IMR-90 (cell line): ENCODE measurements at regions not wholly inside any gene's neighbourhood (a gene's known extent, or its start where the extent isn't known, plus 50 kb on each side); places are given as distances from the start of the nearest gene placed in this dataset.
A peak's percentile ranks its signal among the peaks of the same experiment; 100 is the strongest.

Source experiments
- ATAC-seq: fragments of 200-7000 bp; cut with Tn5 transposase; 2 replicates; pipeline ENCODE4 v1.9.1; 2020; ENCODE audit warnings: low read depth, mild to moderate bottlenecking, moderate library complexity
- BruUV-seq: library from RNA; stranded (reverse); fragments of 400-500 nt; replicated peaks from 2 replicates; lab custom pipeline; 2021; lab: Mats Ljungman, UMichigan
- CTCF ChIA-PET: fragments of 300-600 bp; formaldehyde crosslinking; extraction: SDS; loops from one replicate; lab custom pipeline; 2021; ENCODE audit warnings: antibody characterized with exemption; lab: Yijun Ruan, JAX
- POLR2A ChIA-PET: fragments of 300-600 bp; sonication (Branson Sonifier 250); formaldehyde crosslinking; loops from one replicate; lab custom pipeline; 2022; ENCODE audit warnings: antibody characterized with exemption; ENCODE audit not compliant: unreplicated experiment; lab: Charles Lee
- DNase-seq: peaks from one replicate; pipeline ENCODE4 v3.0.0; 2013
- H2AFZ ChIP-seq: replicated peaks from 2 replicates; pipeline ENCODE3; 2013; ENCODE audit warnings: low read length, mild to moderate bottlenecking; ENCODE audit not compliant: poor library complexity
- H2AK5ac ChIP-seq: 2 replicates; pipeline ENCODE4 v1.6.1; 2013; ENCODE audit warnings: low read depth, low read length, inconsistent platforms
- H2AK9ac ChIP-seq: replicated peaks from 2 replicates; pipeline ENCODE3; 2013; ENCODE audit warnings: mild to moderate bottlenecking, low read depth, low read length, moderate library complexity; ENCODE audit not compliant: poor library complexity
- H2BK120ac ChIP-seq: 2 replicates; pipeline ENCODE4 v1.6.1; 2013; ENCODE audit warnings: low read depth, low read length, inconsistent platforms
- H2BK15ac ChIP-seq: 3 replicates; pipeline ENCODE4 v1.6.1; 2013; ENCODE audit warnings: low read depth, low read length, inconsistent platforms
- H2BK20ac ChIP-seq: 2 replicates; pipeline ENCODE4 v1.6.1; 2013; ENCODE audit warnings: low read depth, mild to moderate bottlenecking, inconsistent platforms, low read length, moderate library complexity
- H2BK5ac ChIP-seq: 2 replicates; pipeline ENCODE4 v1.6.1; 2013; ENCODE audit warnings: mild to moderate bottlenecking, low read depth, low read length, inconsistent platforms; ENCODE audit not compliant: poor library complexity, severe bottlenecking
- H3K14ac ChIP-seq: replicated peaks from 2 replicates; pipeline ENCODE4 v1.6.1; 2013; ENCODE audit warnings: low read depth, low read length, inconsistent platforms
- H3K18ac ChIP-seq: 2 replicates; pipeline ENCODE4 v1.6.1; 2013; ENCODE audit warnings: low read depth, low read length, control low read depth
- H3K23ac ChIP-seq: 2 replicates; pipeline ENCODE4 v1.6.1; 2013; ENCODE audit warnings: low read depth, low read length, inconsistent platforms
- H3K27ac ChIP-seq: 2 replicates; pipeline ENCODE4 v1.5.1; 2013; ENCODE audit warnings: mild to moderate bottlenecking, control low read depth, low read length; ENCODE audit not compliant: insufficient read depth
- H3K27me3 ChIP-seq: 2 replicates; pipeline ENCODE4 v1.6.1; 2013; ENCODE audit warnings: low read length; ENCODE audit not compliant: control insufficient read depth, insufficient read depth
- H3K36me3 ChIP-seq: 2 replicates; pipeline ENCODE4 v1.6.1; 2013; ENCODE audit warnings: low read length, mixed read lengths; ENCODE audit not compliant: control insufficient read depth, insufficient read depth
- H3K4ac ChIP-seq: 2 replicates; pipeline ENCODE4 v1.6.1; 2013; ENCODE audit warnings: low read depth, low read length, inconsistent platforms
- H3K4me1 ChIP-seq: 2 replicates; pipeline ENCODE4 v1.6.1; 2013; ENCODE audit warnings: low read length, mixed read lengths; ENCODE audit not compliant: control insufficient read depth, insufficient read depth
- H3K4me2 ChIP-seq: 2 replicates; pipeline ENCODE4 v1.6.1; 2013; ENCODE audit warnings: low read depth, mild to moderate bottlenecking, control low read depth, low read length, moderate library complexity
- H3K4me3 ChIP-seq: 2 replicates; pipeline ENCODE4 v1.5.1; 2013; ENCODE audit warnings: low read depth, mild to moderate bottlenecking, control low read depth, low read length, moderate library complexity; ENCODE audit not compliant: insufficient read depth
- H3K56ac ChIP-seq: 2 replicates; pipeline ENCODE4 v1.6.1; 2013; ENCODE audit warnings: low read length, inconsistent platforms; ENCODE audit not compliant: insufficient read depth; ENCODE audit errors: extremely low read depth
- H3K79me1 ChIP-seq, 2 experiments: 2 replicates each; pipeline ENCODE4 v1.6.1; 2013; ENCODE audit warnings: low read length in 2 of 2, inconsistent platforms in 1 of 2, low read depth in 1 of 2
- H3K9ac ChIP-seq: 2 replicates; pipeline ENCODE4 v1.6.1; 2013; ENCODE audit warnings: low read depth, low read length, control low read depth
- H3K9me1 ChIP-seq: 2 replicates; pipeline ENCODE4 v1.6.1; 2013; ENCODE audit warnings: low read length, inconsistent platforms; ENCODE audit not compliant: insufficient read depth
- H3K9me3 ChIP-seq: 2 replicates; pipeline ENCODE4 v1.6.1; 2013; ENCODE audit warnings: low read length; ENCODE audit not compliant: control insufficient read depth, insufficient read depth
- H4K20me1 ChIP-seq: 2 replicates; pipeline ENCODE4 v1.6.1; 2013; ENCODE audit warnings: low read length, inconsistent platforms; ENCODE audit not compliant: insufficient read depth
- H4K5ac ChIP-seq: 2 replicates; pipeline ENCODE4 v1.6.1; 2013; ENCODE audit warnings: mild to moderate bottlenecking, low read depth, low read length, control low read depth
- H4K8ac ChIP-seq, 2 experiments: 2 replicates each; pipeline ENCODE4 v1.6.1; 2013; ENCODE audit warnings: low read depth in 2 of 2, low read length in 2 of 2, control low read depth in 1 of 2, inconsistent platforms in 1 of 2
- H4K91ac ChIP-seq: 2 replicates; pipeline ENCODE4 v1.6.1; 2013; ENCODE audit warnings: low read depth, low read length, inconsistent platforms; ENCODE audit not compliant: insufficient read depth
- BHLHE40 ChIP-seq: fragments of 150-350 bp; IDR thresholded peaks from 2 replicates; pipeline ENCODE4 v1.6.1; 2016; ENCODE audit warnings: mild to moderate bottlenecking, low read depth, low read length
- CEBPB ChIP-seq: IDR thresholded peaks from 2 replicates; pipeline ENCODE4 v1.6.1; 2012; ENCODE audit warnings: low read depth, low read length, improper control_type of control experiment
- CHD1 ChIP-seq: IDR thresholded peaks from 2 replicates; pipeline ENCODE4 v1.6.1; 2012; ENCODE audit warnings: low read depth, low read length, improper control_type of control experiment
- CTCF ChIP-seq: conservative IDR thresholded peaks from 2 replicates; pipeline ENCODE4 v1.5.1; 2012; ENCODE audit warnings: mild to moderate bottlenecking, low read depth, low read length, improper control_type of control experiment
- ELK1 ChIP-seq: fragments of 150-350 bp; IDR thresholded peaks from 2 replicates; pipeline ENCODE4 v1.6.1; 2016; ENCODE audit warnings: low read depth, mild to moderate bottlenecking, low read length, moderate library complexity, borderline replicate concordance
- FOS ChIP-seq: fragments of 150-350 bp; IDR thresholded peaks from 2 replicates; pipeline ENCODE4 v1.6.1; 2016; ENCODE audit warnings: low read depth, low read length
- MAFK ChIP-seq: IDR thresholded peaks from 2 replicates; pipeline ENCODE4 v1.6.1; 2012; ENCODE audit warnings: low read depth, low read length, improper control_type of control experiment
- MAZ ChIP-seq: IDR thresholded peaks from 2 replicates; pipeline ENCODE4 v1.6.1; 2012; ENCODE audit warnings: low read depth, mild to moderate bottlenecking, low read length, improper control_type of control experiment, moderate library complexity, borderline replicate concordance
- MXI1 ChIP-seq: IDR thresholded peaks from 2 replicates; pipeline ENCODE4 v1.6.1; 2012; ENCODE audit warnings: low read depth, mild to moderate bottlenecking, low read length, moderate library complexity, borderline replicate concordance
- NFE2L2 ChIP-seq: fragments of 150-350 bp; IDR thresholded peaks from 2 replicates; pipeline ENCODE4 v1.6.1; 2016; ENCODE audit warnings: low read depth, mild to moderate bottlenecking, low read length
- POLR2A ChIP-seq: IDR thresholded peaks from 2 replicates; pipeline ENCODE4 v1.6.1; 2012; ENCODE audit warnings: mild to moderate bottlenecking, low read depth, low read length
- RAD21 ChIP-seq: IDR thresholded peaks from 2 replicates; pipeline ENCODE4 v1.6.1; 2012; ENCODE audit warnings: low read length, improper control_type of control experiment
- RCOR1 ChIP-seq: IDR thresholded peaks from 2 replicates; pipeline ENCODE4 v1.6.1; 2012; ENCODE audit warnings: mild to moderate bottlenecking, low read length, improper control_type of control experiment; ENCODE audit not compliant: insufficient replicate concordance
- RFX5 ChIP-seq: IDR thresholded peaks from 2 replicates; pipeline ENCODE4 v1.8.0; 2012; ENCODE audit warnings: low read depth, mild to moderate bottlenecking, low read length, moderate library complexity
- SMC3 ChIP-seq: fragments of 150-350 bp; IDR thresholded peaks from 2 replicates; pipeline ENCODE4 v1.6.1; 2016; ENCODE audit warnings: low read depth, mild to moderate bottlenecking, antibody characterized with exemption, low read length, moderate library complexity
- USF2 ChIP-seq: fragments of 150-350 bp; IDR thresholded peaks from 2 replicates; pipeline ENCODE4 v1.6.1; 2017; ENCODE audit warnings: mild to moderate bottlenecking, antibody characterized with exemption, low read length, low read depth
- WGBS, 2 experiments: methylation state at CpG; one replicate each; pipeline versions ENCODE4 v1.1.5 to v1.1.7; 2013; ENCODE audit warnings: missing lambda C conversion rate in 2 of 2; ENCODE audit not compliant: insufficient read length in 1 of 2; ENCODE audit errors: extremely low coverage in 2 of 2; 5-methylcytosine and 5-hydroxymethylcytosine counted together
- dilution Hi-C: fragments of 300-500 bp; cut with HindIII; formaldehyde crosslinking; loops from one replicate; pipeline ENCODE4 v1.14.3; 2018; ENCODE audit warnings: low sequenced_read_pairs; ENCODE audit not compliant: unreplicated experiment
- in situ Hi-C: fragments of 300-500 bp; cut with MboI; formaldehyde crosslinking; loops from 3 replicates; pipeline ENCODE4 v1.14.3; 2019; ENCODE audit warnings: low sequenced_read_pairs, inconsistent platforms, mixed read lengths
- intact Hi-C: fragments of 100-400 bp; cut with micrococcal nuclease; formaldehyde crosslinking; loops from 2 replicates; pipeline ENCODE4 v1.10.0; 2022

- Histone ChIP-seq H3K18ac (no peak overlapping the region), H2BK20ac (no peak overlapping the region), H3K9me1 (peaks cover 16% of the 10 kb centered on the region), H3K27ac (no peak overlapping the region), H2AFZ (peak overlapping the region; percentile 26), H2AK5ac (no peak overlapping the region), H3K56ac (no peak overlapping the region), H2BK5ac (no peak overlapping the region), H2BK120ac (no peak overlapping the region), H4K5ac (no peak overlapping the region), H3K23ac (no peak overlapping the region), H4K8ac (no peak overlapping the region), H3K14ac (no peak overlapping the region), H3K4me2 (no peak overlapping the region), H4K20me1 (0 out of 2 replicates have a peak, but pooled peaks cover 2% of the 10 kb centered on the region), H3K9me3 (no peaks in the 10 kb centered on the region), H3K36me3 (no peaks in the 10 kb centered on the region), H3K4ac (no peak overlapping the region), H3K79me1 (no peaks in the 10 kb centered on the region), H4K91ac (no peak overlapping the region), H3K9ac (no peak overlapping the region), H3K4me3 (no peak overlapping the region), H2BK15ac (no peak overlapping the region), H2AK9ac (no peak overlapping the region), H3K27me3 (peaks cover 3% of the 10 kb centered on the region; the same call in 1 of the 2 replicates), H3K4me1 (peaks cover 19% of the 10 kb centered on the region)
- WGBS, 2 experiments: no CpG with 5 or more reads among the region's 8 CpGs
- TF ChIP-seq NFE2L2 (no peak), POLR2A (no peak), RFX5 (no peak), MAFK (no peak), CEBPB (no peak), FOS (no peak), RAD21 (no peak), SMC3 (no peak), CHD1 (no peak), RCOR1 (no peak), CTCF (no peak), MXI1 (no peak), BHLHE40 (no peak), USF2 (no peak), MAZ (no peak), ELK1 (no peak)
- ATAC-seq: no peak
- ChIA-PET POLR2A (no interaction called here), CTCF (no interaction called here)
- DNase-seq: no peak
- no TSS peak for BruUV-seq
- intact Hi-C loops (no loop called here), dilution Hi-C loops (no loop called here), in situ Hi-C loops (no loop called here)
Measured at GRCh38 chr2:238640486-238640885, 207.4 kb upstream of the TWIST2 start.
